HCT116 (cell line): ENCODE measurements at regions not wholly inside any gene's neighbourhood (a gene's known extent, or its start where the extent isn't known, plus 50 kb on each side); places are given as distances from the start of the nearest gene placed in this dataset.
"Not testable (repeated sequence)": the region's sequence is repeated elsewhere in the genome, so short reads cannot be mapped to it uniquely, and the experiment has no call there.

Source experiments
- ATAC-seq: fragments of 200-7000 bp; cut with Tn5 transposase; 2 replicates; pipeline ENCODE4 v1.9.1; 2020; ENCODE audit warnings: mild to moderate bottlenecking, moderate library complexity
- BruUV-seq: library from RNA; stranded (reverse); fragments of 400-500 nt; replicated peaks from 2 replicates; lab custom pipeline; 2021; lab: Mats Ljungman, UMichigan
- CTCF ChIA-PET: fragments of 300-600 bp; sonication (Branson Sonifier 250); formaldehyde crosslinking; loops from one replicate; lab custom pipeline; 2021; ENCODE audit warnings: antibody characterized with exemption; lab: Charles Lee
- POLR2A ChIA-PET: fragments of 300-600, 350-600 bp; sonication (Branson Sonifier 250); formaldehyde crosslinking; loops from one replicate; lab custom pipeline; 2021; ENCODE audit warnings: antibody characterized with exemption; lab: Charles Lee
- RAD21 ChIA-PET, 2 experiments: fragments of 300-600 bp; sonication (Branson Sonifier 250); formaldehyde crosslinking; loops; one replicate each; lab custom pipeline; 2023; ENCODE audit warnings: low total read pairs in 2 of 2; ENCODE audit not compliant: uncharacterized antibody in 2 of 2, unreplicated experiment in 2 of 2, low non-redundant PET in 1 of 2; lab: Charles Lee
- DNase-seq: peaks from one replicate; pipeline ENCODE4 v3.0.0-alpha.2; 2010; ENCODE audit warnings: low read depth, low spot score
- H2AFZ ChIP-seq: fragments of 200-600 bp; shearing (Covaris generic), sonication (generic); 2 replicates; pipeline ENCODE4 v1.6.1; 2017; ENCODE audit warnings: low read depth, mixed run types, mixed read lengths, antibody characterized with exemption, low read length; ENCODE audit not compliant: poor library complexity, severe bottlenecking
- H3K27ac ChIP-seq: 2 replicates; pipeline ENCODE4 v1.5.1; 2012; ENCODE audit warnings: low read depth, low read length
- H3K27me3 ChIP-seq: fragments of 200-600 bp; sonication (generic); 2 replicates; pipeline ENCODE4 v1.6.1; 2016; ENCODE audit warnings: mixed run types, low read length, mixed read lengths; ENCODE audit not compliant: insufficient read depth
- H3K36me3 ChIP-seq, 2 experiments: fragments of 200-500 bp in 1 of 2; fragments of 200-600 bp in 1 of 2; sonication (Bioruptor generic) in 1 of 2; sonication (generic) in 1 of 2; 2 replicates each; pipeline versions ENCODE4 v1.5.1 to v1.6.1; 2014 to 2016; ENCODE audit warnings: low read length in 2 of 2, inconsistent platforms in 1 of 2, mixed read lengths in 1 of 2, mixed run types in 1 of 2; ENCODE audit not compliant: insufficient read depth in 2 of 2, control insufficient read depth in 1 of 2
- H3K4me1 ChIP-seq, 2 experiments: fragments of 200-600 bp in 1 of 2; sonication (generic) in 1 of 2; 2 replicates each; pipeline versions ENCODE4 v1.5.1 to v1.6.1; 2012 to 2017; ENCODE audit warnings: low read length in 2 of 2, inconsistent platforms in 1 of 2, mild to moderate bottlenecking in 1 of 2, mixed read lengths in 1 of 2, mixed run types in 1 of 2, moderate library complexity in 1 of 2; ENCODE audit not compliant: insufficient read depth in 2 of 2, control insufficient read depth in 1 of 2
- H3K4me2 ChIP-seq: fragments of 200-600 bp; sonication (generic); 2 replicates; pipeline ENCODE4 v1.6.1; 2017; ENCODE audit warnings: mixed run types, low read length, mixed read lengths
- H3K4me3 ChIP-seq, 2 experiments: fragments of 200-600 bp in 1 of 2; sonication (generic) in 1 of 2; replicated peaks in 1 of 2; 2 replicates each; pipeline ENCODE4 v1.5.1; 2011 to 2016; ENCODE audit warnings: low read length in 2 of 2, control low read depth in 1 of 2, low read depth in 1 of 2, mild to moderate bottlenecking in 1 of 2, mixed read lengths in 1 of 2, mixed run types in 1 of 2
- H3K79me2 ChIP-seq: fragments of 200-600 bp; sonication (generic); 2 replicates; pipeline ENCODE4 v1.6.1; 2017; ENCODE audit warnings: mild to moderate bottlenecking, mixed run types, low read length, moderate library complexity, mixed read lengths; ENCODE audit not compliant: insufficient read depth
- H3K9ac ChIP-seq: fragments of 200-600 bp; sonication (generic); 2 replicates; pipeline ENCODE4 v1.6.1; 2016; ENCODE audit warnings: low read length, mixed read lengths
- H3K9me2 ChIP-seq: fragments of 200-600 bp; sonication (generic), shearing (Covaris generic); 2 replicates; pipeline ENCODE4 v1.6.1; 2017; ENCODE audit warnings: mixed run types, mild to moderate bottlenecking, moderate library complexity; ENCODE audit not compliant: insufficient read depth
- H3K9me3 ChIP-seq, 2 experiments: fragments of 200-500 bp in 1 of 2; fragments of 200-600 bp in 1 of 2; sonication (Bioruptor generic) in 1 of 2; sonication (generic) in 1 of 2; 2 replicates each; pipeline ENCODE4 v1.6.1; 2014 to 2017; ENCODE audit warnings: low read length in 2 of 2, mixed read lengths in 2 of 2, inconsistent platforms in 1 of 2, low read depth in 1 of 2, mild to moderate bottlenecking in 1 of 2, mixed run types in 1 of 2, moderate library complexity in 1 of 2; ENCODE audit not compliant: control insufficient read depth in 1 of 2, insufficient read depth in 1 of 2
- H4K20me1 ChIP-seq: fragments of 200-600 bp; sonication (generic), shearing (Covaris generic); 2 replicates; pipeline ENCODE4 v1.6.1; 2017; ENCODE audit warnings: mixed run types, mild to moderate bottlenecking, moderate library complexity; ENCODE audit not compliant: insufficient read depth
- CBX3 ChIP-seq: IDR thresholded peaks from 2 replicates; pipeline ENCODE4 v1.6.1; 2012; ENCODE audit warnings: low read depth
- CEBPB ChIP-seq: IDR thresholded peaks from 2 replicates; pipeline ENCODE4 v1.6.1; 2012; ENCODE audit warnings: low read depth
- CTCF ChIP-seq, 3 experiments: fragments of 200-600 bp in 1 of 3; sonication (generic) in 1 of 3; IDR thresholded peaks in 2 of 3; conservative IDR thresholded peaks in 1 of 3; 2 replicates each; pipeline ENCODE4 v1.5.1; 2012 to 2017; ENCODE audit warnings: low read depth in 2 of 3, low read length in 2 of 3, antibody characterized with exemption in 1 of 3, borderline replicate concordance in 1 of 3, control low read depth in 1 of 3, mild to moderate bottlenecking in 1 of 3, mixed read lengths in 1 of 3, mixed run types in 1 of 3, moderate library complexity in 1 of 3; ENCODE audit not compliant: insufficient read depth in 1 of 3
- ELF1 ChIP-seq: IDR thresholded peaks from 2 replicates; pipeline ENCODE4 v1.6.1; 2012; ENCODE audit warnings: low read depth, borderline replicate concordance
- EZH2 ChIP-seq: fragments of 200-600 bp; sonication (generic); IDR thresholded peaks from 2 replicates; pipeline ENCODE4 v1.6.1; 2017; ENCODE audit warnings: antibody characterized with exemption, mixed run types
- EZH2phosphoT487 ChIP-seq: fragments of 200-600 bp; IDR thresholded peaks from 2 replicates; pipeline ENCODE4 v1.6.1; 2018; ENCODE audit warnings: antibody characterized with exemption, borderline replicate concordance
- FOSL1 ChIP-seq: IDR thresholded peaks from 2 replicates; pipeline ENCODE4 v1.6.1; 2012; ENCODE audit warnings: low read depth
- JUND ChIP-seq: IDR thresholded peaks from 2 replicates; pipeline ENCODE4 v1.6.1; 2012
- MAX ChIP-seq: IDR thresholded peaks from 2 replicates; pipeline ENCODE4 v1.6.1; 2012
- POLR2A ChIP-seq: IDR thresholded peaks from 2 replicates; pipeline ENCODE4 v1.7.0; 2011; ENCODE audit warnings: borderline replicate concordance; ENCODE audit not compliant: insufficient read depth, insufficient read length; ENCODE audit errors: extremely low read depth
- POLR2AphosphoS5 ChIP-seq: IDR thresholded peaks from 2 replicates; pipeline ENCODE4 v1.6.1; 2011; ENCODE audit warnings: mild to moderate bottlenecking, low read depth, low read length, moderate library complexity
- RAD21 ChIP-seq: IDR thresholded peaks from 2 replicates; pipeline ENCODE4 v1.6.1; 2012; ENCODE audit warnings: low read depth, mild to moderate bottlenecking
- SIN3A ChIP-seq: IDR thresholded peaks from 2 replicates; pipeline ENCODE4 v1.6.1; 2012; ENCODE audit warnings: low read depth
- SRF ChIP-seq: IDR thresholded peaks from 2 replicates; pipeline ENCODE4 v1.6.1; 2012; ENCODE audit warnings: low read depth
- TCF7L2 ChIP-seq: IDR thresholded peaks from 2 replicates; pipeline ENCODE4 v1.7.0; 2011; ENCODE audit warnings: borderline replicate concordance, inconsistent platforms; ENCODE audit not compliant: insufficient read depth, insufficient read length; ENCODE audit errors: extremely low read depth
- YY1 ChIP-seq: IDR thresholded peaks from 2 replicates; pipeline ENCODE4 v1.6.1; 2011; ENCODE audit warnings: low read length, low read depth, moderate library complexity, mild to moderate bottlenecking; ENCODE audit not compliant: insufficient replicate concordance; ENCODE audit errors: extremely low read depth
- ZBTB33 ChIP-seq: IDR thresholded peaks from 2 replicates; pipeline ENCODE4 v1.6.1; 2011; ENCODE audit warnings: mild to moderate bottlenecking, low read length, moderate library complexity; ENCODE audit not compliant: insufficient replicate concordance; ENCODE audit errors: extremely low read depth
- ZFX ChIP-seq: fragments of 450-650 bp; IDR thresholded peaks from 2 replicates; pipeline ENCODE4 v1.6.1; 2017
- intact Hi-C: fragments of 100-400 bp; cut with micrococcal nuclease; formaldehyde crosslinking; loops from 2 replicates; pipeline ENCODE4 v1.10.0; 2022

GRCh38 chr7:63057265-63057664, 941.4 kb upstream of the ZNF722 start (continued):
- TF ChIP-seq CTCF (IDR thresholded peaks at IDR 0.05 in 2 of 3, conservative IDR thresholded peaks at IDR 0.05 in 1 of 3; ENCODE audit: borderline replicate concordance in 1 of 3, insufficient read depth in 1 of 3, low read depth in 2 of 3, low read length in 2 of 3) = no peak

GRCh38 chr7:63060701-63061100, 937.9 kb upstream of the ZNF722 start:
- not testable (repeated sequence) for H3K4me1 ChIP-seq, H3K79me2 ChIP-seq, ATAC-seq

GRCh38 chr7:63065684-63066083, 933.0 kb upstream of the ZNF722 start:
- Histone ChIP-seq H3K4me3 (no peak overlapping the region), H3K9me3 (no peaks in the 10 kb centered on the region; a peak in 2 of 4 replicates), H3K4me2 (no peak overlapping the region), H3K27ac (no peak overlapping the region), H2AFZ (no peak overlapping the region), H3K9ac (no peak overlapping the region), H3K79me2 (no peaks in the 10 kb centered on the region), H3K27me3 (no peaks in the 10 kb centered on the region), H3K9me2 (no peaks in the 10 kb centered on the region), H3K4me1 (no peaks in the 10 kb centered on the region), H3K36me3 (no peaks in the 10 kb centered on the region), H4K20me1 (no peaks in the 10 kb centered on the region)
- intact Hi-C loops = no loop called here
- ChIA-PET POLR2A (no interaction called here), CTCF (no interaction called here), RAD21 (no interaction called here)
- no TSS peak for BruUV-seq
- ATAC-seq (no peak), DNase-seq (no peak)
- TF ChIP-seq CBX3 (no peak), EZH2 (no peak), SRF (no peak), POLR2A (no peak), ZFX (no peak), ZBTB33 (no peak), TCF7L2 (no peak), MAX (no peak), POLR2AphosphoS5 (no peak), RAD21 (no peak), ELF1 (no peak), JUND (no peak), YY1 (no peak), SIN3A (no peak), EZH2phosphoT487 (no peak), FOSL1 (no peak), CEBPB (no peak)

More at GRCh38 chr7:63060701-63061100, 937.9 kb upstream of the ZNF722 start:
- H4K20me1 ChIP-seq, H3K4me2 ChIP-seq, H3K9ac ChIP-seq, BruUV-seq, H3K27ac ChIP-seq, DNase-seq, H2AFZ ChIP-seq, POLR2A ChIA-PET, intact Hi-C loops, H3K9me3 ChIP-seq, H3K36me3 ChIP-seq, CTCF ChIA-PET, RAD21 ChIA-PET, H3K9me2 ChIP-seq, H3K27me3 ChIP-seq, H3K4me3 ChIP-seq: not testable (repeated sequence)
